ENCODE measurements at regions not wholly inside any gene's neighbourhood (a gene's known extent, or its start where the extent isn't known, plus 50 kb on each side); places are given as distances from the start of the nearest gene placed in this dataset.

DNA sequence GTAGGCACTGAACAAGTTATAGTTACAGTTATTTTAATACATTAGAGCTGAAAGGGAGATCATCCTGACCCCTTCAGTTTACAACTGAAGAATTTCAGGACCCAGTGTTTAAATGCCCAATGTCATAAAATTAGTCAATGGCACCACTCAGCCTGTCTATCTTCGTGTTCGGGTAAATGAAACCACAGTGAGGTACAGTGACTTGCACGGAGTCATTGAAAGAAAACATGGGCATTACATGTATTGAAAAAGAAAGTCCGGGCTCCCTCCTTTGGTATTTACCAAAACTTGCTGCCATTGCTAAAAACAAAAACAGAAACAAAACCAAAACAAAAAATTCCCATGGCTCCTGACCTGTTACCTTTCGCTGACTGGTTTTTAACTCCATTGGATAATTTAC lies 131.7 kb downstream of the SH2D1A start:
- no peak for DNase-seq (ENCODE audit: low read depth, low spot score)
- Mint-ChIP-seq H3K27me3 (ENCODE audit: low read depth) (peaks cover 3% of the 10 kb centered on the region), H3K4me3 (no peak overlapping the region), H3K36me3 (ENCODE audit: low read depth) (peaks cover 8% of the 10 kb centered on the region), H3K4me1 (no peaks in the 10 kb centered on the region), H3K9me3 (no peaks in the 10 kb centered on the region), H3K27ac (ENCODE audit: unreplicated experiment) (no peak overlapping the region)
- TF ChIP-seq, protein P1, sequence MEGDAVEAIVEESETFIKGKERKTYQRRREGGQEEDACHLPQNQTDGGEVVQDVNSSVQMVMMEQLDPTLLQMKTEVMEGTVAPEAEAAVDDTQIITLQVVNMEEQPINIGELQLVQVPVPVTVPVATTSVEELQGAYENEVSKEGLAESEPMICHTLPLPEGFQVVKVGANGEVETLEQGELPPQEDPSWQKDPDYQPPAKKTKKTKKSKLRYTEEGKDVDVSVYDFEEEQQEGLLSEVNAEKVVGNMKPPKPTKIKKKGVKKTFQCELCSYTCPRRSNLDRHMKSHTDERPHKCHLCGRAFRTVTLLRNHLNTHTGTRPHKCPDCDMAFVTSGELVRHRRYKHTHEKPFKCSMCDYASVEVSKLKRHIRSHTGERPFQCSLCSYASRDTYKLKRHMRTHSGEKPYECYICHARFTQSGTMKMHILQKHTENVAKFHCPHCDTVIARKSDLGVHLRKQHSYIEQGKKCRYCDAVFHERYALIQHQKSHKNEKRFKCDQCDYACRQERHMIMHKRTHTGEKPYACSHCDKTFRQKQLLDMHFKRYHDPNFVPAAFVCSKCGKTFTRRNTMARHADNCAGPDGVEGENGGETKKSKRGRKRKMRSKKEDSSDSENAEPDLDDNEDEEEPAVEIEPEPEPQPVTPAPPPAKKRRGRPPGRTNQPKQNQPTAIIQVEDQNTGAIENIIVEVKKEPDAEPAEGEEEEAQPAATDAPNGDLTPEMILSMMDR (conservative IDR thresholded peaks at IDR 0.05), result no peak

DNA sequence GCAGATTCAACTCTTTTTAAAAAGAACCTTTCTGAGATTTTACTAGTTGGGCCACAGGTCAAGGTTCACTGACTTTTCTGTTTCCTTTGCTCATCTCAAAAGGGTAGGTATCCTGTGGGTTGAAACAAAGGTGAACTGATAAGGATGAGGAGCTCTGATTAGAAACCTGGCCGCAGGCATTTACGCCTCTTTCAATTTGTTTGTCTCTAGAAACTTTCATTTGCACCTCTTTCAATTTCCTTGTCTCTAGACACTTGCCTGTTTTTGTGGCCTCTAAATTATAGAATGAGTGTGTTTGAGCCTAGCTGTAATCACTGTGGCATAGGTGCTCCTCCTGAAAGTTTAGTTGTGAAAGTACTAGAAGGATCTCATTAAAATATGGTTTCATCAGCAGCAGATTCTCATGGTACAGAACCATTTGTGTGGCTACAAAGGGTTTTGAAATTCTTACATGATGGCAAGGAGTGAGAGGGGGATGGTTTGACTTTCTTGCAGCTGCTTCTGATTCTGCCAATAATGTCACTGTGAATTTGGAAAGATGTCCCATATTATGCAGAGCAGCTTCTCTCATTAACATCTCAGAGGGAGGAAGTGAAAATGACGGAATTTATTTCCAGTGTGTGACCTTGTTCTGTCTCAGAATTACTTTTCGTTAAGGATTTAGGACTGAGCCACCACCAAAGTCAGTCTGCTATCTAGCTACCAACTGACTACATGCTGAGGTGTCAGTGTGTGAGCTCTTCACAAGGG lies 142.2 kb downstream of the SH2D1A start:
- no peak overlapping the region for H3K4me3 Mint-ChIP-seq
- peaks cover 13% of the 10 kb centered on the region for H3K4me1 Mint-ChIP-seq
- TF ChIP-seq, protein P1 (conservative IDR thresholded peaks at IDR 0.05), result no peak
- DNase-seq (ENCODE audit: low read depth, low spot score), result no peak
- no peak overlapping the region for H3K27ac Mint-ChIP-seq (ENCODE audit: unreplicated experiment)
- H3K36me3 Mint-ChIP-seq (ENCODE audit: low read depth), result peaks cover 11% of the 10 kb centered on the region
- no peaks in the 10 kb centered on the region for H3K27me3 Mint-ChIP-seq (ENCODE audit: low read depth)
- H3K9me3 Mint-ChIP-seq, result peaks cover 5% of the 10 kb centered on the region

DNA sequence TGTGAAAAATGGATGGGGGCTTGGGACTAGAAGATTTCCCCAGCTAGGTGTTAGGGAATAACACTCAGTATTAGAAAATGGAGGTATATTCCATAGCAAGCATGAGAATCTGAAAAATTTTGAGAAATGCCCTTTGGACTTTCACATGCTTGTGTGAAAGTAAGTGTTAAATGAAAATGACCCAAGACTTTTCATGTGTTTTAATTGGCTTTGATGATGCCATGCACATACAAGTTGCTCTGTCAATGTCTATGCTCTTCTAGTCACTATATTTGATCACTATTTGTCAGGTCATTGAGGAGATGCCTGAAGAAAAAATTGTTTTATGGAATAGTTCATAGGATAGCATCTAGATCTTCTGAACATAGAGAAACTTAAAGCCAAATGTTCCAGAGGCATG lies 147.6 kb downstream of the SH2D1A start:
- H3K4me3 Mint-ChIP-seq, result no peak overlapping the region
- peaks cover 4% of the 10 kb centered on the region for H3K9me3 Mint-ChIP-seq
- H3K27me3 Mint-ChIP-seq (ENCODE audit: low read depth), result no peaks in the 10 kb centered on the region
- no peak overlapping the region for H3K27ac Mint-ChIP-seq (ENCODE audit: unreplicated experiment)
- H3K36me3 Mint-ChIP-seq (ENCODE audit: low read depth), result peaks cover 7% of the 10 kb centered on the region
- no peak for DNase-seq (ENCODE audit: low read depth, low spot score)
- TF ChIP-seq, protein P1 (conservative IDR thresholded peaks at IDR 0.05), result no peak
- peaks cover 4% of the 10 kb centered on the region for H3K4me1 Mint-ChIP-seq

DNA sequence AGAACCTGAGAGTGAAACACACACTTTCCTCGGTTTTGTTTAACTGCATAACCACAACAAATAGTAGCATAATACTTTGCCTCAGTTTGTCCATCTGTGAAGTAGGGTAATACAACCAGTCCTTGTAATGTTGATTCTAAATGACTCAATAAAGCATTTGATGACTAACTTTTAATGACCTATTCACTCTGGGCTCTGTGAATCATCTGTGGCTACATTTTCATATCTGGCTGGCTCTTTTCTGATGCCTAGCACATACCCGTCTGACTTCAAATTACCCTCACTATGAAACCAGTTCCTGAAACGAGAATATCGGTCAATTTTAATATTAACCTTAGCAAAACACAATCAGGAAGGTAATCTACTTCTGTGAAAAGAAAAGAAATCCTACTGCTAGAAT lies 151.0 kb downstream of the SH2D1A start:
- Mint-ChIP-seq H3K4me1 (peaks cover 23% of the 10 kb centered on the region), H3K9me3 (peaks cover 4% of the 10 kb centered on the region), H3K27ac (ENCODE audit: unreplicated experiment) (no peak overlapping the region), H3K36me3 (ENCODE audit: low read depth) (peaks cover 5% of the 10 kb centered on the region), H3K27me3 (ENCODE audit: low read depth) (no peaks in the 10 kb centered on the region), H3K4me3 (no peak overlapping the region)
- no peak for DNase-seq (ENCODE audit: low read depth, low spot score)
- TF ChIP-seq, protein P1 (conservative IDR thresholded peaks at IDR 0.05), result no peak

DNA sequence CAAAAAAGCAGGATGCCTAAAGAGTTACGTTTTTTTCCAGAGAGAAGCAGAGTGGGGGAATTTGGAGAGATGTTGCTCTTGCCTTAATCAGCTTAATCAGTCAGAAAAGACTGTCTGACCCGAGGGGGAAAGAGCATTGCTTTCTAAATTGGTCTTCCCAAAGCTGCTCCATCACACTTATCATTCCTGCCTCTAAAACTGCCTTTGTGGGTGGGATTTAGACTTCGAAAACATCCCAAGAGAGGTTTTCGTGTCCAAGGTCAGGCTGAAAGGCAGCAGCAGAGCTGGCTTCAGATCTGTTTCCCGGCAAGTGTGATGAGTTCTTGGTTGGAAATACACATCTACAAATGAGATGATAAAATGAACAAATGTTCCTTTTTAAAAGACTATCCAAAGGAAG lies 155.2 kb downstream of the SH2D1A start:
- no peak for DNase-seq (ENCODE audit: low read depth, low spot score)
- TF ChIP-seq, protein P1 (conservative IDR thresholded peaks at IDR 0.05), result no peak
- Mint-ChIP-seq H3K27ac (ENCODE audit: unreplicated experiment) (peak overlapping the region; percentile 39), H3K27me3 (ENCODE audit: low read depth) (no peaks in the 10 kb centered on the region), H3K36me3 (ENCODE audit: low read depth) (no peaks in the 10 kb centered on the region), H3K9me3 (no peaks in the 10 kb centered on the region), H3K4me3 (no peak overlapping the region), H3K4me1 (peaks cover 40% of the 10 kb centered on the region)

All from neural crest cell (in vitro differentiated cells).